ENCODE measurements at regions not wholly inside any gene's neighbourhood (a gene's known extent, or its start where the extent isn't known, plus 50 kb on each side); places are given as distances from the start of the nearest gene placed in this dataset.

GRCh38 chr11:80748207-80748925, 1307.5 kb upstream of the TENM4 start:
- H2BK15ac ChIP-seq (ENCODE audit: low read depth, low read length): no peak overlapping the region
- Mint-ChIP-seq H3K4me3 (no peak overlapping the region), H3K9me3 (no peaks in the 10 kb centered on the region), H3K27me3 (ENCODE audit: low read depth) (no peaks in the 10 kb centered on the region), H3K36me3 (ENCODE audit: insufficient read depth in 1 of 3, low read depth in 3 of 3) (no peaks in the 10 kb centered on the region), H3K4me1 (no peaks in the 10 kb centered on the region), H3K27ac (no peak overlapping the region)
- H3K79me2 ChIP-seq (ENCODE audit: insufficient read depth, low read length): no peaks in the 10 kb centered on the region
- H4K8ac ChIP-seq (replicated peaks; ENCODE audit: insufficient read length, low read depth, low read length): no peak overlapping the region
- no peak overlapping the region for H3K4me2 ChIP-seq (ENCODE audit: insufficient read depth, insufficient read length, low read length)
- no peak overlapping the region for H2BK20ac ChIP-seq (ENCODE audit: low read depth, low read length, poor library complexity, severe bottlenecking)
- H4K20me1 ChIP-seq (ENCODE audit: control insufficient read depth, insufficient read depth, insufficient read length): no peaks in the 10 kb centered on the region
- no peak overlapping the region for H2AK5ac ChIP-seq (ENCODE audit: insufficient read length, low read length)
- H3K23ac ChIP-seq (ENCODE audit: insufficient read length, low read depth, low read length): no peak overlapping the region
- H3T11ph ChIP-seq (ENCODE audit: low read length): no peak overlapping the region
- H3K27ac ChIP-seq (ENCODE audit: insufficient read length, low read depth, low read length): no peak overlapping the region
- no peak overlapping the region for H2BK5ac ChIP-seq (ENCODE audit: insufficient read length, low read length)
- H3K27me3 ChIP-seq (ENCODE audit: insufficient read depth, low read length): no peaks in the 10 kb centered on the region
- no CpG with 5 or more reads among the region's 3 CpGs for WGBS (ENCODE audit: extremely low coverage, insufficient read length, low lambda C conversion rate)
- no peak overlapping the region for H2BK120ac ChIP-seq (ENCODE audit: low read depth, low read length, poor library complexity, severe bottlenecking)
- H2BK12ac ChIP-seq (ENCODE audit: insufficient read length, low read depth, low read length): no peak overlapping the region
- H3K14ac ChIP-seq (ENCODE audit: insufficient read depth, low read length): no peak overlapping the region
- no peaks in the 10 kb centered on the region for H3K4me1 ChIP-seq (ENCODE audit: insufficient read depth, low read length)
- H4K91ac ChIP-seq (ENCODE audit: insufficient read length, low read depth, low read length): no peak overlapping the region
- no peaks in the 10 kb centered on the region for H3K79me1 ChIP-seq (ENCODE audit: insufficient read depth, low read depth, low read length, poor library complexity, severe bottlenecking)
- H3K56ac ChIP-seq (ENCODE audit: insufficient read length, low read depth, low read length): no peak overlapping the region
- H3K4ac ChIP-seq (ENCODE audit: low read depth, low read length): no peak overlapping the region
- H4K5ac ChIP-seq (ENCODE audit: insufficient read length, low read depth, low read length): no peak overlapping the region
- H2AFZ ChIP-seq (ENCODE audit: low read length): no peak overlapping the region
- no peak overlapping the region for H3K18ac ChIP-seq (ENCODE audit: insufficient read length, low read depth, low read length)
- no peak overlapping the region for H3K9ac ChIP-seq (ENCODE audit: extremely low read depth, insufficient read length, low read length)
- no peaks in the 10 kb centered on the region for H3K23me2 ChIP-seq (ENCODE audit: insufficient read length, low read depth, low read length, poor library complexity, severe bottlenecking)
- no peak for TF ChIP-seq CTCF (conservative IDR thresholded peaks at IDR 0.05)
- DNase-seq: no peak
- H3K9me3 ChIP-seq (ENCODE audit: control insufficient read depth, low read depth, low read length): no peaks in the 10 kb centered on the region

Measured in H9 (cell line).